Stomach (tissue), 4 donors: ENCODE measurements at regions not wholly inside any gene's neighbourhood (a gene's known extent, or its start where the extent isn't known, plus 50 kb on each side); places are given as distances from the start of the nearest gene placed in this dataset.
A peak's percentile ranks its signal among the peaks of the same experiment; 100 is the strongest.

Experiments used
- CTCF ChIP-seq, 7 experiments: fragments of 450-650 bp in 4 of 7; fragments of 200-600 bp in 3 of 7; sonication (generic) in 3 of 7; IDR thresholded peaks; one replicate each; pipeline ENCODE4 v1.5.1; 2016 to 2019; ENCODE audit warnings: antibody characterized with exemption in 7 of 7, control low read depth in 2 of 7, mild to moderate bottlenecking in 1 of 7
- EP300 ChIP-seq: sonication (generic); formaldehyde crosslinking; IDR thresholded peaks from one replicate; pipeline ENCODE4 v1.6.1; 2017; ENCODE audit warnings: antibody characterized with exemption
- POLR2A ChIP-seq, 4 donors: fragments of 450-650 bp; IDR thresholded peaks; one replicate each; pipeline ENCODE4 v1.6.1; 2016; ENCODE audit warnings: antibody characterized with exemption in 4 of 4, control low read depth in 2 of 4, mild to moderate bottlenecking in 1 of 4, moderate library complexity in 1 of 4
- POLR2AphosphoS5 ChIP-seq, 3 donors: sonication (generic); formaldehyde crosslinking; IDR thresholded peaks; one replicate each; pipeline ENCODE4 v1.6.1; 2016; ENCODE audit warnings: antibody characterized with exemption in 3 of 3

GRCh38 chr4:23373261-23373660 lies 516.6 kb downstream of the PPARGC1A start:
- no peak for TF ChIP-seq CTCF (IDR thresholded peaks at IDR 0.05)
- TF ChIP-seq EP300, result no peak
- peak in 2 of 3 donors; percentile 53 to 83 for TF ChIP-seq POLR2AphosphoS5 (IDR thresholded peaks at IDR 0.05)
- no peak for TF ChIP-seq POLR2A (IDR thresholded peaks at IDR 0.05)
